Endothelial cell of umbilical vein (primary cell): ENCODE measurements at regions not wholly inside any gene's neighbourhood (a gene's known extent, or its start where the extent isn't known, plus 50 kb on each side); places are given as distances from the start of the nearest gene placed in this dataset.
"Not testable (repeated sequence)": the region's sequence is repeated elsewhere in the genome, so short reads cannot be mapped to it uniquely, and the experiment has no call there.

Experiments
- BruUV-seq: library from RNA; stranded (reverse); fragments of 400-500 nt; replicated peaks from 2 replicates; lab custom pipeline; 2021; lab: Mats Ljungman, UMichigan
- CTCF ChIA-PET: fragments of 300-600, 350-600 bp; sonication (Branson Sonifier 250); formaldehyde crosslinking; loops from one replicate; lab custom pipeline; 2021; ENCODE audit warnings: antibody characterized with exemption, inconsistent platforms; lab: Charles Lee
- POLR2A ChIA-PET: fragments of 300-600, 350-600 bp; sonication (Branson Sonifier 250); formaldehyde crosslinking; loops from one replicate; lab custom pipeline; 2021; ENCODE audit warnings: antibody characterized with exemption, inconsistent platforms; lab: Charles Lee
- DNase-seq: peaks from one replicate; pipeline ENCODE4 v3.0.0-alpha.2; 2011; ENCODE audit warnings: low read depth, low spot score
- FAIRE-seq: peaks from 2 replicates; lab custom pipeline; 2011; peaks lifted over from hg19 to GRCh38; lab: Jason Lieb, UNC
- H2AFZ ChIP-seq: 2 replicates; pipeline ENCODE4 v1.6.0; 2012; ENCODE audit warnings: low read depth, low read length, control low read depth, inconsistent platforms
- H3K27ac ChIP-seq: 2 replicates; pipeline ENCODE4 v1.5.1; 2011; ENCODE audit warnings: low read depth, mild to moderate bottlenecking, control low read depth, low read length, moderate library complexity; ENCODE audit not compliant: insufficient read depth
- H3K27me3 ChIP-seq, 2 experiments: 2 replicates each; pipeline versions ENCODE4 v1.6.0 to v1.6.1; 2011; ENCODE audit warnings: low read length in 2 of 2, mixed read lengths in 1 of 2; ENCODE audit not compliant: control insufficient read depth in 2 of 2, insufficient read depth in 2 of 2
- H3K36me3 ChIP-seq, 2 experiments: 2 replicates in 1 of 2; 3 replicates in 1 of 2; pipeline ENCODE4 v1.5.1; 2011; ENCODE audit warnings: low read length in 2 of 2, mild to moderate bottlenecking in 1 of 2, moderate library complexity in 1 of 2; ENCODE audit not compliant: control insufficient read depth in 2 of 2, insufficient read depth in 2 of 2; ENCODE audit errors: extremely low read depth in 1 of 2
- H3K4me1 ChIP-seq: 3 replicates; pipeline ENCODE4 v1.5.1; 2011; ENCODE audit warnings: mild to moderate bottlenecking, low read length; ENCODE audit not compliant: control insufficient read depth, insufficient read depth; ENCODE audit errors: extremely low read depth
- H3K4me2 ChIP-seq: 2 replicates; pipeline ENCODE4 v1.6.1; 2011; ENCODE audit warnings: low read length, control low read depth, mixed read lengths; ENCODE audit not compliant: insufficient read depth
- H3K4me3 ChIP-seq, 3 experiments: fragments of 200-600 bp in 1 of 3; sonication (generic), shearing (Covaris generic) in 1 of 3; replicated peaks in 1 of 3; 2 replicates each; pipeline ENCODE4 v1.5.1; 2011 to 2016; ENCODE audit warnings: control low read depth in 3 of 3, low read length in 3 of 3, mild to moderate bottlenecking in 2 of 3, inconsistent platforms in 1 of 3, low read depth in 1 of 3, moderate library complexity in 1 of 3; ENCODE audit not compliant: insufficient read depth in 1 of 3
- H3K79me2 ChIP-seq: 2 replicates; pipeline ENCODE4 v1.6.0; 2012; ENCODE audit warnings: low read length, inconsistent platforms; ENCODE audit not compliant: control insufficient read depth, insufficient read depth
- H3K9ac ChIP-seq: replicated peaks from 2 replicates; pipeline ENCODE3; 2011; ENCODE audit warnings: low read length, control low read depth; ENCODE audit not compliant: insufficient read depth; ENCODE audit errors: extremely low read depth
- H3K9me1 ChIP-seq: replicated peaks from 3 replicates; pipeline ENCODE4 v1.6.0; 2011; ENCODE audit warnings: mild to moderate bottlenecking, low read length; ENCODE audit not compliant: control insufficient read depth, insufficient read depth; ENCODE audit errors: extremely low read depth
- H3K9me3 ChIP-seq: replicated peaks from 2 replicates; pipeline ENCODE4 v1.5.1; 2012; ENCODE audit warnings: low read length, inconsistent platforms; ENCODE audit not compliant: control insufficient read depth, insufficient read depth
- H4K20me1 ChIP-seq: replicated peaks from 2 replicates; pipeline ENCODE3; 2011; ENCODE audit warnings: mild to moderate bottlenecking, low read length; ENCODE audit not compliant: control insufficient read depth, insufficient read depth; ENCODE audit errors: extremely low read depth
- dilution Hi-C: fragments of 300-500 bp; cut with MboI; formaldehyde crosslinking; loops from one replicate; pipeline ENCODE4 v1.15.0; 2019; ENCODE audit warnings: low sequenced_read_pairs; ENCODE audit not compliant: extremely low pct_ligation_motif_present
- intact Hi-C: fragments of 100-400 bp; cut with micrococcal nuclease; formaldehyde crosslinking; loops from one replicate; pipeline ENCODE4 v1.10.0; 2022

DNA sequence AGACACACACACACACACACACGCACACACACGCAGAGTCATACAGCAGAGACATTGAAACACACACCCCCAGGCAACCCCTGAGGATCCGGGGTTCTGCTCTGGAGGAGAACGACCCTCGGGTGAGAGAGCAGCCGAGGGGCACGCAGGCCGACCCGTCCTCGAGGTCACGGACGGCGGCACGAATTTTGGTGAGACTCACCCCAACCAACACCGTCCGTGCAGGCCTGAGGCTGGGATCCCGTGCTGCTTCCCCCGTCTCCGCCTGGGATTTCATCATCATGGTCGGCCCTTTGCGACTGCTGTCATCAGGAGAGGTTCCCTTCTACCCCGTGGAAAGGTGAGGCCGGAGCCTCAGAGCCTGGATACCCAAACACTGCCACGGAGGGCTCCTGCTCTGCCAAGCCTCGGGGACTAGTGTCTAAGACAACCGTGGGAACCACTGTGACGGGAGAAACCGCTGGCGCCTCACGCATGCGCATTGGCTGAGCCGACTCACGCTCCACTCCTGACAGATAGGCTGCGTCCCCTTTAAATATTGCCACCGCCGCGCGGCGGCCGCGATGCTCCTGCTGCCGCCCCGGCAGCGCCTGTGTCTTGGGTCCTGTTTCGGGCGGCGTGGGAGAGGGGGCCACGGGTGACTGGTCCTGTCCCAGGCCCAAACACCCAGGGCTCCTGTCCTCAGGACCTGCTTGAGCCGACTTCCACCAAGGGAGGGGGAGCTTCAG, 699.1 kb upstream of the TPTE start:
- H3K4me1 ChIP-seq, H3K79me2 ChIP-seq, DNase-seq, H3K4me3 ChIP-seq, H2AFZ ChIP-seq, H3K27ac ChIP-seq, H3K9ac ChIP-seq, dilution Hi-C loops, H3K27me3 ChIP-seq, H4K20me1 ChIP-seq, H3K36me3 ChIP-seq, FAIRE-seq, H3K9me3 ChIP-seq, POLR2A ChIA-PET, H3K4me2 ChIP-seq, CTCF ChIA-PET, intact Hi-C loops, H3K9me1 ChIP-seq, BruUV-seq: not testable (repeated sequence)

DNA sequence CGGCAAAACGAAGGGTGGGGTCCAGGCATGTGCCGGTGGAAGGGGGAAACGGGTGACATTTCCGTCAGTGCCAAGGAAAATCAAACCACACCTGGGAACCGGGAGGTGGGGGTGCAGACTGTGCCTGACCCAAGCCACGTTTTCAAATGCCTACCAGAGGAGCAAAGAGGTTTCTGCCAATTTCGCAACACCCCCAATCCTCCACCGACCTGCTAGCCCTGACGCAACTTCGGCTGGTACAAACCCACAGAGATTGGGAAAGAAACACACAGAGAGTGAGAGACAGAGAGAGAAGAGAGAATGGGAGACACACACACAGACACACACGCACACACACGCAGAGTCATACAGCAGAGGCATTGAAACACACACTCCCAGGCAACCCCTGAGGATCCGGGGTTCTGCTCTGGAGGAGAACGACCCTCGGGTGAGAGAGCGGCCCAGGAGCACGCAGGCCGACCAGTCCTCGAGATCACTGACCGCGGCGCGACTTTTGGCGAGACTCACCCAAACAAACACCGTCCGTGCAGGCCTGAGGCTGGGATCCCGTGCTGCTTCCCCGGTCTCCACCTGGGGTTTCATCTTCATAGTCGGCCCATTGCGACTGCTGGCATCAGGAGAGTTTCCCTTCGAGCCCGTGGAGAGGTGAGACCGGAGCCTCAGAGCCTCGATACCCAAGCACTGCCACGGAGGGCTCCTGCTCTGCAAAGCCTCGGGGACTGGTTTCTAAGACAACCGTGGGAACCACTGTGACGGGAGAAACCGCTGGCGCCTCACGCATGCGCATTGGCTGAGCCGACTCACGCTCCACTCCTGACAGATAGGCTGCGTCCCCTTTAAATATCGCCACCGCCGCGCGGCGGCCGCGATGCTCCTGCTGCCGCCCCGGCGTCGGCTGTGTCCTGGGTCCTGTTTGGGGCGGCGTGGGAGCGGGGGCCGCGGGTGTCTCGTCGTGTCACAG, 697.9 kb upstream of the TPTE start:
- H3K4me2 ChIP-seq, BruUV-seq, H3K79me2 ChIP-seq, POLR2A ChIA-PET, FAIRE-seq, H3K4me3 ChIP-seq, dilution Hi-C loops, H3K4me1 ChIP-seq, H3K9me1 ChIP-seq, H4K20me1 ChIP-seq, H3K9ac ChIP-seq, H3K27ac ChIP-seq, H3K9me3 ChIP-seq, H3K27me3 ChIP-seq, intact Hi-C loops, H3K36me3 ChIP-seq, H2AFZ ChIP-seq, CTCF ChIA-PET: not testable (repeated sequence)
- peak; percentile 36 for DNase-seq

DNA sequence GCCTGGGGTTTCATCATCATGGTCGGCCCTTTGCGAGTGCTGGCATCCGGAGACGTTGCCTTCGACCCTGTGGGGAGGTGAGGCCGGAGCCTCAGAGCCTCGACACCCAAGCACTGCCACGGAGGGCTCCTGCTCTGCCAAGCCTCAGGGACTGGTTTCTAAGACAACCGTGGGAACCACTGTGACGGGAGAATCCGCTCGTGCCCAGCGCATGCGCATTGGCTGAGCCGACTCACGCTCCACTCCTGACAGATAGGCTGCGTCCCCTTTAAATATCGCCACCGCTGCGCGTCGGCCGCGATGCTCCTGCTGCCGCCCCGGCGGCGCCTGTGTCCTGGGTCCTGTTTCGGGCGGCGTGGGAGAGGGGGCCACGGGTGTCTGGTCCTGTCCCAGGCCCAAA, 690.6 kb upstream of the TPTE start:
- H3K27me3 ChIP-seq, H3K9ac ChIP-seq, H3K79me2 ChIP-seq, dilution Hi-C loops, FAIRE-seq, H3K9me3 ChIP-seq, intact Hi-C loops, H3K4me3 ChIP-seq, POLR2A ChIA-PET, H3K27ac ChIP-seq, DNase-seq, H3K9me1 ChIP-seq, H2AFZ ChIP-seq, H4K20me1 ChIP-seq, CTCF ChIA-PET, H3K4me2 ChIP-seq, H3K36me3 ChIP-seq, H3K4me1 ChIP-seq, BruUV-seq: not testable (repeated sequence)

DNA sequence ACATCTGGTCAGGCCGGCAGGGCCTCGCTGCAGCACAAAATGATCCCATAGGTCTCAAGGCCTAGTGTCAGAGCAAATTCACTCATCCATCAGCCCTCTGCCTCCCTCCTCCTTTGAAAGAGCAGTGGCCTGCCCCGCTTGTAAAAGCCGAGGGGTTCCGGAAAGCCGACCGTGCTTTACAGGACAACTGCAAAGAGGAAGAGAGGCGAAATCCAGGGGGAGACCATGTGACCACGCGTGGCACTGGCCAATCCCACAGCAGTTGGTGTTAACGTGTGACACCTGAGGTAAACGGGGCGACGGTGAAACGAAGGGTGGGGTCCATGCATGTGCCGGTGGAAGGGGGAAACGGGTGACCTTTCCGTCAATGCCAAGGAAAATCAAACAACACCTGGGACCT, 688.6 kb upstream of the TPTE start:
- H3K4me3 ChIP-seq, CTCF ChIA-PET, FAIRE-seq, H2AFZ ChIP-seq, H3K4me1 ChIP-seq, H3K4me2 ChIP-seq, intact Hi-C loops, H3K36me3 ChIP-seq, H3K9me1 ChIP-seq, H3K9me3 ChIP-seq, H3K27ac ChIP-seq, dilution Hi-C loops, DNase-seq, H4K20me1 ChIP-seq, BruUV-seq, POLR2A ChIA-PET, H3K79me2 ChIP-seq, H3K9ac ChIP-seq, H3K27me3 ChIP-seq: not testable (repeated sequence)
